ENCODE measurements at regions not wholly inside any gene's neighbourhood (a gene's known extent, or its start where the extent isn't known, plus 50 kb on each side); places are given as distances from the start of the nearest gene placed in this dataset.

DNA sequence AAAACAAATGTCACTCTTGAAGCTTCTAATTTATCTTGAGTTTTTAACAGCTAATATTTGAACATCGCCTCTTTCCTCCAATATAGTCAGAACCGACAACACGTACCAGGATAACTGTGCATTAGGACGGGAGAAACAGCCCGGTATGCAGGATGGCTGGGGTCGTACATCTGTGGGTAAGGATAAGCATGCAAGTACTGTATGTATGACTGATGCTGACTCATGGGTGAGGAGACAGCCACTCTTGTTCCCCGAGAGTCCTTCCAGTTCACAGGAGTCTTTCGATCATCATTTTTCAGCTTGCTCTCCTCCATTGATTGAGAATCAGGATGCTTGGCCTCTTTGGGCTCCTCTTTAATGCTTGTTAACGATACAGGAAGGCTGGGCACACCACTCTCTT is 102.3 kb downstream of the ZNF608 start:
- TF ChIP-seq, protein P1, sequence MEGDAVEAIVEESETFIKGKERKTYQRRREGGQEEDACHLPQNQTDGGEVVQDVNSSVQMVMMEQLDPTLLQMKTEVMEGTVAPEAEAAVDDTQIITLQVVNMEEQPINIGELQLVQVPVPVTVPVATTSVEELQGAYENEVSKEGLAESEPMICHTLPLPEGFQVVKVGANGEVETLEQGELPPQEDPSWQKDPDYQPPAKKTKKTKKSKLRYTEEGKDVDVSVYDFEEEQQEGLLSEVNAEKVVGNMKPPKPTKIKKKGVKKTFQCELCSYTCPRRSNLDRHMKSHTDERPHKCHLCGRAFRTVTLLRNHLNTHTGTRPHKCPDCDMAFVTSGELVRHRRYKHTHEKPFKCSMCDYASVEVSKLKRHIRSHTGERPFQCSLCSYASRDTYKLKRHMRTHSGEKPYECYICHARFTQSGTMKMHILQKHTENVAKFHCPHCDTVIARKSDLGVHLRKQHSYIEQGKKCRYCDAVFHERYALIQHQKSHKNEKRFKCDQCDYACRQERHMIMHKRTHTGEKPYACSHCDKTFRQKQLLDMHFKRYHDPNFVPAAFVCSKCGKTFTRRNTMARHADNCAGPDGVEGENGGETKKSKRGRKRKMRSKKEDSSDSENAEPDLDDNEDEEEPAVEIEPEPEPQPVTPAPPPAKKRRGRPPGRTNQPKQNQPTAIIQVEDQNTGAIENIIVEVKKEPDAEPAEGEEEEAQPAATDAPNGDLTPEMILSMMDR (IDR thresholded peaks at IDR 0.05): no peak
- TF ChIP-seq POLR2A (IDR thresholded peaks at IDR 0.05): no peak

Measured in right lobe of liver (tissue), 4 donors.